Neutrophil (primary cell): ENCODE measurements at regions not wholly inside any gene's neighbourhood (a gene's known extent, or its start where the extent isn't known, plus 50 kb on each side); places are given as distances from the start of the nearest gene placed in this dataset.

Experiments used
- H3K27ac ChIP-seq: fragments of 200-600 bp; sonication (generic); 2 replicates; pipeline ENCODE4 v1.5.1; 2016; ENCODE audit warnings: mild to moderate bottlenecking, moderate library complexity
- H3K27me3 ChIP-seq: fragments of 200-600 bp; sonication (generic); 2 replicates; pipeline ENCODE4 v1.6.0; 2016; ENCODE audit warnings: mild to moderate bottlenecking
- H3K36me3 ChIP-seq: fragments of 200-600 bp; sonication (generic); 2 replicates; pipeline ENCODE4 v1.5.1; 2017
- H3K4me1 ChIP-seq, 2 experiments: fragments of 200-600 bp in 1 of 2; sonication (generic) in 1 of 2; 1 replicate in 1 of 2; 2 replicates in 1 of 2; pipeline versions ENCODE4 v1.5.1 to v1.6.1; 2013 to 2016; ENCODE audit warnings: low read depth in 1 of 2, low read length in 1 of 2, mild to moderate bottlenecking in 1 of 2, moderate library complexity in 1 of 2; ENCODE audit not compliant: control insufficient read depth in 1 of 2, insufficient read depth in 1 of 2
- H3K4me3 ChIP-seq, 2 experiments: fragments of 200-600 bp in 1 of 2; sonication (generic) in 1 of 2; 1 replicate in 1 of 2; 2 replicates in 1 of 2; pipeline ENCODE4 v1.5.1; 2013 to 2016; ENCODE audit warnings: low read depth in 1 of 2, low read length in 1 of 2, mild to moderate bottlenecking in 1 of 2, moderate library complexity in 1 of 2
- H3K9me3 ChIP-seq: fragments of 200-600 bp; sonication (generic); 2 replicates; pipeline ENCODE4 v1.5.1; 2016
- TF ChIP-seq, protein P1 (sequence below): fragments of 200-600 bp; sonication (generic); IDR thresholded peaks from 2 replicates; pipeline ENCODE4 v1.5.1; 2016; ENCODE audit warnings: antibody characterized with exemption

DNA sequence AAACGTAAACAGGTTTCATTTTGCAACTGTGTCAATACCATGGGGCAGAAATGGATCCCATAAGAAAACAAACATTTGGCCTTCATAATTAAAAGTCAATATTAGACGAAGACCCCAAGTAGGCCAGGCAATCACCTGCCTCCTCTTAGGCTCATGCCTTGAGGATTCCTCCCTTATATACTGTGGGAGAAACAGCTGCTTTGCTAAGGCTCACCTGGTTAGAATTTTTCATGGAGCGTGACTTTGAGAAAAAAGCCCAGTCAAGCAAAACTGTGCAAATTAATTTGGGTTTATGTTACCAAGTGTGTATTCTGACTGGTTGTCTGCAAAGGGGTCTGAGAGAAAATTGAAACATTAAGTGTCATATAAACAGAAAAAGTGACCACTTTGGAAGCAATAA, 605.3 kb upstream of the USP24 start:
- Histone ChIP-seq H3K4me3 (no peak overlapping the region), H3K9me3 (no peaks in the 10 kb centered on the region), H3K4me1 (no peaks in the 10 kb centered on the region), H3K27me3 (no peaks in the 10 kb centered on the region), H3K36me3 (no peaks in the 10 kb centered on the region), H3K27ac (no peak overlapping the region)
- TF ChIP-seq, protein P1, sequence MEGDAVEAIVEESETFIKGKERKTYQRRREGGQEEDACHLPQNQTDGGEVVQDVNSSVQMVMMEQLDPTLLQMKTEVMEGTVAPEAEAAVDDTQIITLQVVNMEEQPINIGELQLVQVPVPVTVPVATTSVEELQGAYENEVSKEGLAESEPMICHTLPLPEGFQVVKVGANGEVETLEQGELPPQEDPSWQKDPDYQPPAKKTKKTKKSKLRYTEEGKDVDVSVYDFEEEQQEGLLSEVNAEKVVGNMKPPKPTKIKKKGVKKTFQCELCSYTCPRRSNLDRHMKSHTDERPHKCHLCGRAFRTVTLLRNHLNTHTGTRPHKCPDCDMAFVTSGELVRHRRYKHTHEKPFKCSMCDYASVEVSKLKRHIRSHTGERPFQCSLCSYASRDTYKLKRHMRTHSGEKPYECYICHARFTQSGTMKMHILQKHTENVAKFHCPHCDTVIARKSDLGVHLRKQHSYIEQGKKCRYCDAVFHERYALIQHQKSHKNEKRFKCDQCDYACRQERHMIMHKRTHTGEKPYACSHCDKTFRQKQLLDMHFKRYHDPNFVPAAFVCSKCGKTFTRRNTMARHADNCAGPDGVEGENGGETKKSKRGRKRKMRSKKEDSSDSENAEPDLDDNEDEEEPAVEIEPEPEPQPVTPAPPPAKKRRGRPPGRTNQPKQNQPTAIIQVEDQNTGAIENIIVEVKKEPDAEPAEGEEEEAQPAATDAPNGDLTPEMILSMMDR: no peak

GRCh38 chr1:55819011-55819410, 603.8 kb upstream of the USP24 start:
- Histone ChIP-seq H3K36me3 (no peaks in the 10 kb centered on the region), H3K4me1 (no peaks in the 10 kb centered on the region), H3K27me3 (no peaks in the 10 kb centered on the region), H3K27ac (no peak overlapping the region), H3K4me3 (no peak overlapping the region), H3K9me3 (no peaks in the 10 kb centered on the region)
- TF ChIP-seq, protein P1: no peak

DNA sequence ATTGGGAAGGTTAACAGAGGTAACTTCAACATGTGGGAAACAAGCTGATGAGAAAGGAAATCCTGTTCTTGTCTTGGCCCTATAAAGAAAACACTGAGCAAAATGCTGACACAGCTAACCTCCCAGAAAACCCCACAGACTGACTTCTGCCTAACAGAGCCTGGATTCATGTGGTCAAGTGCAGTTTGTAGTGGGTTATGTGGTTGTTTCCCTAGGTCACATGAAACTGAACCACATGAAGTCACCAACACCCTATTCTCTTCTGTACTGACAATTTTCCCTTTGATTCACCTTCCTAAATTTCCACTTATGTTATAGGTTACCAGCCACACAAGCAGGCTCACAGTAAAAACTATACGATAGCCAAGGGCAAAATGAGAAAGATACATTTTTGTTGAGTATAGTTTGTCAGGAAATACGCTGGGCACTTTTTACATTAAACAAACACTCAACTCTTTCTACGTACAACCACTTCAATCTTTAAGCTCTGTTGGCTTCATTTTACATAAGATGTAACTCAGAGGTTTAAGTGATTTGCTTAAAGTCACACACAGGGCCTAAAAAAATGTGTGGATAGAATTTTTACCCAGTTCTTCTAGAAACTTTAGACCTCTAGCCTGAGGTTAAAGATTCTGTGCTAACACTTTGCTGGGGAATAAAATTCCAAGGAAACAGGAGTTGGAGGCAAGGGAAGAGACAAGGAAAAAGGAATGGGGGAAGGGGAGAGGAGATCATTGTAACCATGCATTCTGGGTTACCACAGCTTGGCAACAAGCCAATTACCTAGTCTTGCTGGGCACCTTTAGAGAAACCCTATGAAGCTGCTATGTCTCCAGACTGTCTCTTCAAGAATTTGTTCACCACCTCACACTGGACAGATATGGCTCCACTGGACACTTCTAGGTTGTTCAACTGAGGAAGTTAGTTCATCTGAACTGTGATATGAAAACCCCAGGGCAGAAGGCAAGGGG, 601.6 kb upstream of the USP24 start:
- TF ChIP-seq, protein P1: no peak

DNA sequence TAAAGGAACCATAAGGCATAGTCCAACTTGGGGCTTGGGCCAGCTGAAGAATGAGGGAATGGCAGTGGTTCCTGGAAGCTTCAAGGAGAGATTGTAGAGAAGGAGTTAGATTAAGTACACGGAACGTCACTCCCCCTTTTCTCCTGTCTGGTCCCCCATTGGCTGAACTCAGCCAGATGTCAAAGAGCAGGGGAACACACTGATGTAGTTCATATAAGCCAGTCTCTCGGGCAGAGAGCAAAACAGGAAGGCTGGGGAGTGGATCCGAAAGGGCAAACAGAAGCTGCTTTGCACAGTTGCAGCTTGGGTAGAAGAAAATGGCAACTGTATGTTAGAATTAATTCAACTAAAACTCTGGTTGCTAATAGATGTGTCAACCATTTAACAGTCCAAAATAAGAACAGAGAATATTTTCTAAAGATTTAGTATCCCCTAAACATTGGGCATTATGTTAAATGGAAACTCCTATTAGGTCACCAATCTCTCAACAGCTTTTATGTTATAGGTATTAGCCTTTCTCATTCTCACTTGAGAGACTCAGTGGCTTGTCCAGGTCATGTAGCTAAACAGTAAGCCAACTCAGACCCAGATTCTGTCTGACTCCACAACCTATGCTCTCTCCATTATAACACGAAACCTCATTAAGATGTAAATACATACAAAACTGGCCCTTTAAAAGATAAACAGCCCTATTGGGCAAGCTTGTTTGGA, 600.7 kb upstream of the USP24 start:
- Histone ChIP-seq H3K9me3 (no peaks in the 10 kb centered on the region), H3K4me3 (no peak overlapping the region), H3K36me3 (no peaks in the 10 kb centered on the region), H3K4me1 (no peaks in the 10 kb centered on the region), H3K27me3 (no peaks in the 10 kb centered on the region), H3K27ac (no peak overlapping the region)
- TF ChIP-seq, protein P1: no peak

More for the DNA sequence above, 601.6 kb upstream of the USP24 start:
- Histone ChIP-seq H3K36me3 (no peaks in the 10 kb centered on the region), H3K4me1 (no peaks in the 10 kb centered on the region), H3K9me3 (no peaks in the 10 kb centered on the region), H3K4me3 (no peak overlapping the region), H3K27ac (no peak overlapping the region), H3K27me3 (no peaks in the 10 kb centered on the region)

DNA sequence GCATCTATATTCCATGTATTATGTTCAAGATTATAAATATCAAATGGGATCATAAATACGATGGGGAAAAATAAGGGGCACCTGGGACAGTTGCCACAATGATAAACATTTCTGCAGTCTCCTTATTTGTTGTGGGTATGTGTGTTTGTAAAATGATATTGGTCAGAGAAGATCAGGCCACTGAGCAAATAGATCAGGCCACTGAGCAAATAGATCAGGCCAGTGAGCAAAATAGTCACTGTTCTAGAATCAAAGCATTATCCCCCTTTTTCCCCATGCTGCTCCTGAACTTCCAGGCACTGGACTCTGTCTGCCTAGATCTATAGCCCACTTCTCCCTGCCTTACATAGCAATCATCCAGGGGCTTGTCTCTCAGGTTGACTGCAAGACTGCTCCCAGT, 599.8 kb upstream of the USP24 start:
- H3K36me3 ChIP-seq: no peaks in the 10 kb centered on the region
- H3K27me3 ChIP-seq: no peaks in the 10 kb centered on the region
- H3K4me1 ChIP-seq: no peaks in the 10 kb centered on the region
- H3K9me3 ChIP-seq: no peaks in the 10 kb centered on the region
- H3K4me3 ChIP-seq: no peak overlapping the region
- TF ChIP-seq, protein P1: no peak
- no peak overlapping the region for H3K27ac ChIP-seq
